T-helper 2 cell treated with Interferon-gamma antibody and Interleukin-4, amounts not matched to agents 5 μg/mL and 100 μg/mL, for 36 hours (primary cell): ENCODE measurements at regions not wholly inside any gene's neighbourhood (a gene's known extent, or its start where the extent isn't known, plus 50 kb on each side); places are given as distances from the start of the nearest gene placed in this dataset.

Experiments used
- DNase-seq: peaks from one replicate; pipeline ENCODE4 v3.0.0; 2021; ENCODE audit warnings: low spot score
- H3K27ac Mint-ChIP-seq: one replicate; pipeline ENCODE4 v1.8.0; 2021; ENCODE audit warnings: mild to moderate bottlenecking, mixed read lengths
- H3K27me3 Mint-ChIP-seq: one replicate; pipeline ENCODE4 v1.8.0; 2021; ENCODE audit warnings: low read depth, mixed read lengths
- H3K36me3 Mint-ChIP-seq: one replicate; pipeline ENCODE4 v1.8.0; 2021; ENCODE audit warnings: low read depth, mixed read lengths
- H3K4me1 Mint-ChIP-seq: one replicate; pipeline ENCODE4 v1.8.0; 2021; ENCODE audit warnings: low read depth, mixed read lengths
- H3K4me3 Mint-ChIP-seq: one replicate; pipeline ENCODE4 v1.8.0; 2022; ENCODE audit warnings: mild to moderate bottlenecking, moderate library complexity, mixed read lengths
- H3K9me3 Mint-ChIP-seq: one replicate; pipeline ENCODE4 v1.8.0; 2021; ENCODE audit warnings: mixed read lengths

DNA sequence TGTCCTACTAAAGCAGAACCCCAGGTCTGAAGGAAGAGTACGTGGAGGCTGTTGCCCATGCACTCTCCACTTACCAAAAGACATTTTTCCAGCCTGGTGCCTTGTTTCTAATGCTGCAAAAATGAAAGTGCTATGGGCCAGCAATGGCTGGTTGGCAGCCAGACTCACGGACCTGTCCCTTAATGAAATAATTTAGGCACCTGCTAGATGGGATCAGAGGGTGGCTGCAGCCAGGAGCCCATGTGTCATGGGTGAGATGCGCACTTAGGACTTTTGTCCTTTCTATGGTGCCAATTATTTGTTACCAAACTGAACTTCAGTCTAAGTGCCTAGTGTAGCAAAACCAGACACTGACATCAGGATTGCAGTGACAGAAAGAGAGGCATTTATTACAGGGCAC is 276.3 kb downstream of the YTHDC2 start:
- H3K9me3 Mint-ChIP-seq: no peaks in the 10 kb centered on the region
- no peak overlapping the region for H3K27ac Mint-ChIP-seq
- no peak for DNase-seq
- H3K4me3 Mint-ChIP-seq: no peak overlapping the region
- no peaks in the 10 kb centered on the region for H3K36me3 Mint-ChIP-seq
- no peaks in the 10 kb centered on the region for H3K27me3 Mint-ChIP-seq
- H3K4me1 Mint-ChIP-seq: no peaks in the 10 kb centered on the region

DNA sequence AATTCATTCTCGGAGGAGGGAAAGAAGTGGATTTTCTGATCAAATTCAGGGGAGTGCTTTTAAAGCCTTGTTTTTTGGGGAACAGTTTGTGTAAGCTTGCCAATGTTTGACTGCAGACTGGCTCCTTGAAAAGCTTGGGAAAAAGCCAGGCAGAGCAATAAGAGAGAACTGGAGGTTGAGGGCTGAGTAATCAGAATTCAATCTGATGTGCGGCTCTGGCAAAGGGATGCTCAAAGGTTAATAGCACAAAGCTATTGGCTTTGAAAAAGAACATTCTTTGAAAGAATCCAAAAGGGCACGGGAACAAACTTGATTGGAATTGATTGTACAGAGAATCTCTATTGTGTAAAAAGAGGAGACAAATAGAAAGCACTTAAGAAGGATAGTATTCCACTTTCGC is 279.3 kb downstream of the YTHDC2 start:
- H3K27me3 Mint-ChIP-seq: no peaks in the 10 kb centered on the region
- DNase-seq: no peak
- no peaks in the 10 kb centered on the region for H3K36me3 Mint-ChIP-seq
- no peak overlapping the region for H3K4me3 Mint-ChIP-seq
- no peak overlapping the region for H3K27ac Mint-ChIP-seq
- no peaks in the 10 kb centered on the region for H3K9me3 Mint-ChIP-seq
- no peaks in the 10 kb centered on the region for H3K4me1 Mint-ChIP-seq

DNA sequence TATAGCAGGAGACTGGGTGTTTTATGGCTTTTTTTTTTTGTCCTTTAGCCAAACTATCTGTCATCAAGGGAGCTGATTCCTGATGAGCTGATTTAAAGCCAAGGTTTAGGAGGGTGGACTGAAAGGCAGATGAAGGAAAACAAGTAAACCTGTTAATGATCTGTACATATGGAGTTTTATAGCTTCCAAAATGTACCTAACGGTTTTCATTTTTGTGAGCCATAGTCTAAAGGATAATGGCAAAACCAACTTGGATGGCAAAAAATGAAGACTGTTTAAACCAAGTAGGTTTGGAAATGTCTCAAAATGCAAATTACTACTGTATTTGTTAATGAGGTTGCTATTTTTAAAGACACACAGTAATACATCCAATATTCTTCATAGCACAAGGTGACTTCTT is 281.5 kb downstream of the YTHDC2 start:
- DNase-seq: no peak
- no peaks in the 10 kb centered on the region for H3K36me3 Mint-ChIP-seq
- no peak overlapping the region for H3K4me3 Mint-ChIP-seq
- no peak overlapping the region for H3K27ac Mint-ChIP-seq
- H3K27me3 Mint-ChIP-seq: no peaks in the 10 kb centered on the region
- no peaks in the 10 kb centered on the region for H3K9me3 Mint-ChIP-seq
- H3K4me1 Mint-ChIP-seq: no peaks in the 10 kb centered on the region

DNA sequence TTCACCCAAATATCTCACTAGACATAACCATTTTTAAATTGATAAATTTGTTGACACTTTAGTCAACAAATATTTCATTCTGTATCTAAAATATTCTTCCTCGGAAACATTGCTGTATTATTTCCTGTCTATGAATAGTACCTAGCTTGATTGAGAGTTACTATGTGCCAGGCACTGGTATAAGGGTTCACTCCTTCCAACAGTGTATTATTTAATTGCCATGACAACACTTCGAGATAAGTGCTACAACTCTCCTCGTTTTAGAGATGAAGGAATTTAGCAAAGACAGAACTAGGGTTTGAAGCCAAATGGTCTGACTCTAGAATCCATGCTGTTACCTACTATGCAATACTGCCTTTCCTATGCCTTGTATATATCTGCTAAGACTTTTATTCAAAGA is 287.2 kb downstream of the YTHDC2 start:
- H3K4me3 Mint-ChIP-seq: no peak overlapping the region
- no peak overlapping the region for H3K27ac Mint-ChIP-seq
- no peaks in the 10 kb centered on the region for H3K9me3 Mint-ChIP-seq
- H3K4me1 Mint-ChIP-seq: no peaks in the 10 kb centered on the region
- H3K36me3 Mint-ChIP-seq: no peaks in the 10 kb centered on the region
- DNase-seq: no peak
- H3K27me3 Mint-ChIP-seq: no peaks in the 10 kb centered on the region

DNA sequence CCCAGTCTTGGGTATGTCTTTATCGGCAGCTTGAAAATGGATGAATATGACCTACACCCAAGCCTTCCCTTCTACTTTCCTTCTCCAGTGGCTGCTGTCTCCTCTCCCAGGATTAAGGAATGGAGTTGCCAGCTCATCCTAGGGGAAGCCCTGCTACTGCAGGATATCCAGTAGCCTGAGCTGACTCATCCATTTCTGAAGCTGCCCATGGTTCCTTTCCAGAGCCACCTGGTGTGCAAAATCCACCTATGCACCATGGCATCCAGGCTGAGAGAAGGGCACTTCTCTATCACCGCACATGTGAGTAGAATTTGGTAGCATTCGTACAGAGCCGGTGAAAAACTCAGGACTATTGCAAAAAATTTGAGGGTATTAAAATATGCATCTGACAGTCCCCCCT is 290.8 kb downstream of the YTHDC2 start:
- H3K27me3 Mint-ChIP-seq: no peaks in the 10 kb centered on the region
- no peaks in the 10 kb centered on the region for H3K4me1 Mint-ChIP-seq

DNA sequence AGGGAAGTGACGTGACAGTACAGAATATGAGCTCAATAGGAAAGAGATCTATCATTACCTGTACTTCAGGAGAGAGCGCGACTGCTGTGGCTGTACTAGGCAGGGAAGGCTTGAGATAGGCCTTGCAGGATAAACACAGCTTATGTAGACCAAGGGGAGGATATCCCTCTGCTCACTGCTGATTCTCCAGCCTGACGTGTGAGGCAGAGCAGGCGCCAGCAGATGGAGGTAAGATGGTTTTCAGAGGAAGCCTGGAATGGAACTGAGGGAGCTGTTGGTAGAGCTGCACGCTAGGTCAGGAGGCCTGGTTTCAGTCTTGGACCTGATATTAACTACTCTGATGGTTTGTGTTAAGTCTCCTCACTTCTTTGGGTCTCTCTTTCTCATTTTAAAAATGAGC is 291.4 kb downstream of the YTHDC2 start:
- Mint-ChIP-seq H3K27me3 (no peaks in the 10 kb centered on the region), H3K4me1 (no peaks in the 10 kb centered on the region), H3K27ac (no peak overlapping the region), H3K4me3 (no peak overlapping the region), H3K9me3 (no peaks in the 10 kb centered on the region), H3K36me3 (no peaks in the 10 kb centered on the region)
- DNase-seq: no peak

More for the DNA sequence above, 290.8 kb downstream of the YTHDC2 start:
- Mint-ChIP-seq H3K27ac (no peak overlapping the region), H3K4me3 (no peak overlapping the region), H3K9me3 (no peaks in the 10 kb centered on the region), H3K36me3 (no peaks in the 10 kb centered on the region)
- no peak for DNase-seq

DNA sequence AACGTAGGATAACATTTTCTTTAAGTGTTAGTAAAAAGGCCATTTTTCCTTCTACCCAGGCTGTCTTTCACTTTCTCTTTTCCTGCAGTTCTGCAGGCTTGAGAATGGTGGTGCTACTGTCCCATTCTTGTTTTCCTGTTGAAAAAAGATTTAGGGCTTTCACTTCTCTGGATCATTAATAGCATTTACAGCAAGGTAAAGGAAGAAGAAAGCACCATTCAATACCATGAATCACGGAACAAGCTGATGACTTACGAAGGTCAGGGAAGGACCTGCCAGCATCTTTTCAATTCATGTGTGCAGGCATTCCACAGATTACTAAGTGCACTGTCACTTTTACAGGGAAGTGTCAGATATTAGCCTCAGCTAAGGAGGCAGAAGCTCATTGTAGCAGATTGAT is 292.8 kb downstream of the YTHDC2 start:
- no peak for DNase-seq
- H3K4me3 Mint-ChIP-seq: no peak overlapping the region
- H3K27me3 Mint-ChIP-seq: no peaks in the 10 kb centered on the region

DNA sequence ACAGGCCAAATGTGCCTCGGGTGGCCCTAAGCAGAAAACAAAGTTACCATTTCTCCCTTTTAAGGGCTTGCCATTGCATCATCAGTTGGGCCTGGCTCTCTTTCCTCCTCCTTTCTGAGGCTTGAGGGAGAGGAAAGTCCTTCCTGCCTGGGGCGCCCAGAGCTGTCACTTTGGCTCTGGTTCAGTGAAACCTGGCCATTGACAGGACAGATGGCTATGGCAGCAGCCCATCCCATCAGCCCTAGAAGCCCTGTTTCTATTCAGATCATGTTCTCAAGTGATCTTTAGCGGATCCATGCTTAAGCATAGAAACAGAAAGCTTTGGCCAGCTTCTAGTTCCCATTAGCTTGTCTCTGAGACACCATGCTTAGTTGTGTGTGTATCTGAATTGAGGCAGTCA is 293.4 kb downstream of the YTHDC2 start:
- Mint-ChIP-seq H3K4me1 (no peaks in the 10 kb centered on the region), H3K9me3 (no peaks in the 10 kb centered on the region), H3K4me3 (no peak overlapping the region), H3K36me3 (no peaks in the 10 kb centered on the region), H3K27ac (no peak overlapping the region), H3K27me3 (no peaks in the 10 kb centered on the region)
- no peak for DNase-seq

More for the DNA sequence above, 292.8 kb downstream of the YTHDC2 start:
- Mint-ChIP-seq H3K4me1 (no peaks in the 10 kb centered on the region), H3K27ac (no peak overlapping the region), H3K9me3 (no peaks in the 10 kb centered on the region), H3K36me3 (no peaks in the 10 kb centered on the region)

DNA sequence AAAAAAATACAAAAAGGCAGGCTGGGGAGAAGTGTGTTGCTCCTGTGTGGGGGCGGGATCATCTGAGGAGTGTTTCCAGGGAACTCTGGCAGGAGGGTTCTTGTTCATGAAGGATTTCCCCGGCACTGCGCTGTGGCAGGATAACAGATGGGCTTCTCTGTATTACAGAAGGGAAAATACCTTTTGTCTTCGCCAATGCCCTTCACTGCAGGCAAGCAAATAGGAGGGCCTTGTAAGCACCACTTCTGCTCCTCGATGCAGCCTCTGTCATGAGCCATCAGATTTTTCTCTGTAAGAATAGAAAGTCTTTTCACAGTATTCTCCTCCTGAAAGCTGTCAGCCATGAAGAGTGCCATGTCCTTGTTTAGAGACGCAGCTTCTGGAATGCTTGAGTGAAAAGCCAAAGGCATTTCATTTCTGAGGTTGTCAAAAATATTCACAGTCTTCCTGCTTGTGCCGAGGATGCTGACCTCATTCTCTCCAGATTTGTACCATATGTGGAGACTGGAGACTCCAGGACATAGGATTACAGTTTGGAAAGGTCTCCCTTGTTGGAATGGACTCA is 294.0 kb downstream of the YTHDC2 start:
- H3K27me3 Mint-ChIP-seq: no peaks in the 10 kb centered on the region
- H3K4me1 Mint-ChIP-seq: no peaks in the 10 kb centered on the region
- H3K36me3 Mint-ChIP-seq: no peaks in the 10 kb centered on the region
- H3K27ac Mint-ChIP-seq: no peak overlapping the region
- H3K4me3 Mint-ChIP-seq: no peak overlapping the region
- DNase-seq: no peak
- H3K9me3 Mint-ChIP-seq: no peaks in the 10 kb centered on the region

DNA sequence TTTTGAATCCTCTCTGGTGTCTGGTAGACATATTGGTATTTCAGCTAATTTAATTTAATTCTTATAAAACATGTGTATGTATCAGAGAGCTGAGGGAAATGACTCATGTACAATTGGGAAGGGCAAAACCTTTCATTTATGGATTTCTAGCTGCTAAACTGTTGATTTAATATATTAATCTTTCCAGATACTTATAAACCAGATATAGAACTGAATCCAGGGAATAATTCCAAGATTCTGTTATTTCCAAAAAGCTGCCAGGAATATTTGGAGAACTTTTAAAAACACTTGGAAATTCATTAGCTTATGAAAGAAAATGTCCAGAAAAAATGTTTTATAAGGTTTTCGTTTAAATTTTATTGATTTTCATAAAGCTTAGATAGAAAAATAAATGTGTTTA is 295.5 kb downstream of the YTHDC2 start:
- Mint-ChIP-seq H3K4me3 (no peak overlapping the region), H3K27ac (no peak overlapping the region), H3K9me3 (no peaks in the 10 kb centered on the region), H3K4me1 (no peaks in the 10 kb centered on the region), H3K36me3 (no peaks in the 10 kb centered on the region), H3K27me3 (no peaks in the 10 kb centered on the region)
- no peak for DNase-seq

DNA sequence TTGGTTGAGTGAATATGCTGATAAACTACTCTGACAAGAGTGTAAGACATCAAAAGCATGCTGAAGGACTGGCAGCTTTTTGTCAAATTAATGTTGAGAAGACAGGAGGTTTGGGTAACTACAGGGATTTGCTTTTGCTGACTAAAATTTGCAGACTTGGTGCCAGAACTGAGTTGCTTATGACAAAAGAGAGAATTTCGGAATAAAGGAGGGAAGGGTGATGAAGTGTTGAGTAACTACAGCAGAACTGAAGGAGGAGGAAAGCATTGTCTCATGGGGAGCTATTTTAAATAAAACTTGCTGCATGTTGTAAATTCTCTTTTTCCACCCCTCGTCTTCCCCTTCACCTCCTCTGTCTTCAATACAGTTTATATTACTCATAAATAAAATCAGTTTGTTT is 296.1 kb downstream of the YTHDC2 start:
- no peaks in the 10 kb centered on the region for H3K4me1 Mint-ChIP-seq
- H3K36me3 Mint-ChIP-seq: no peaks in the 10 kb centered on the region
- no peak overlapping the region for H3K4me3 Mint-ChIP-seq
- no peaks in the 10 kb centered on the region for H3K27me3 Mint-ChIP-seq
- DNase-seq: no peak
- no peaks in the 10 kb centered on the region for H3K9me3 Mint-ChIP-seq
- H3K27ac Mint-ChIP-seq: no peak overlapping the region

DNA sequence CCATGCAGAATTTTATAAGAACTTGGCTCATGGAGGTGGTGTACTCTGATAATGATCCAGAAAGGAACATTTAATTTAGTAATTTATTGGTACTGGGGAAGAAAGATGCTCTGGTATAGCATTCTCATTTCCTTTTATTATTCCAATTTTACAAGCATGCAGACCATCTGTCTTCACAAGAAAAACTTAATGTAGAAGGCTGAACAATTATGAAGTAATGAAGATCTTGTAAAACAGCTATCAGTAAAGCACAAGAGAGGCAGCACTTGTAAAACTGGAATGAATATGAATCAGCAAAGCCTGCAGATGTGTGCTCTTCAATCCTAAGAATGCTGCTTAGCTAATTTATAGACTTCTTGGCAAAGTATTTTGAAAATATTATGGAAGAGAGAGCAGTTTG is 300.0 kb downstream of the YTHDC2 start:
- H3K4me1 Mint-ChIP-seq: no peaks in the 10 kb centered on the region
- no peak overlapping the region for H3K27ac Mint-ChIP-seq

DNA sequence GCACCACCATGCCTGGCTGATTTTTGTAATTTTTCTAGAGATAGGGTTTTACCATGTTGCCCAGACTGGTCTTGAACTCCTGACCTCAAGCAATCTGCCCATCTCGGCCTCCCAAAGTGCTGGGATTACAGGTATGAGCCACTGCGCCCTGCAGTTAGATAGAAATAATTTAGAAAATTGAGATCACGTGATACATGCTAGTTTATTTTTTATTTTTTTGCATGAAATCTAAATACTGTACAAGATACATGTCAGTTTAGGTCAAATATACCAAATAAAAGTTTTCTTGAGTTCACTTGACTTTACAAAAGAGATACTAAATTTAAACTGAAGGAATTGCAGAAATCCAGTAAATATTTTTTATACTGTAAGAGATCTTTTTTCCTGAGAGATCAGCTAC is 304.2 kb downstream of the YTHDC2 start:
- H3K4me1 Mint-ChIP-seq: no peaks in the 10 kb centered on the region
- H3K36me3 Mint-ChIP-seq: no peaks in the 10 kb centered on the region
- H3K9me3 Mint-ChIP-seq: no peaks in the 10 kb centered on the region
- H3K27me3 Mint-ChIP-seq: no peaks in the 10 kb centered on the region
- no peak overlapping the region for H3K27ac Mint-ChIP-seq
- DNase-seq: no peak
- no peak overlapping the region for H3K4me3 Mint-ChIP-seq

More for the DNA sequence above, 300.0 kb downstream of the YTHDC2 start:
- no peak overlapping the region for H3K4me3 Mint-ChIP-seq
- H3K36me3 Mint-ChIP-seq: no peaks in the 10 kb centered on the region
- DNase-seq: no peak
- no peaks in the 10 kb centered on the region for H3K9me3 Mint-ChIP-seq
- H3K27me3 Mint-ChIP-seq: no peaks in the 10 kb centered on the region

DNA sequence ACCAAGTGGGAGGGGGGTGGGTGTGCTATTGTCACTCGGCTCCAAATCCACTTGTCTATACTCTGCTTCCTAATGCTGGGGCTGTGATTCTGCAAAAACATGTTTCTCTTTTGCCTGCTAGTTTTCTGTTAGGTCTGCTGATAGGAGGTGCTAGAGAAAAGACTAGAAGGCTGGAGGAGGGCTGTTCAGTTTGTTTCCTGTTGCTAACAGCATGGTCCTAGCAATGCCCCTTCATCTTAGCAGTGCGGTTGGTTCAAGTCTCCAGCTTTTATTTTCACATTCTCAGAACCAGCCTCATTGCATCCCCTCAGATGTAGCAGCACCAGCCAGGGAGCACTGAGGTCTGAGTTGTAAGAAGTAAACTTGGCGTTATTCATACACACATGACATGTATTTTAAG is 310.2 kb downstream of the YTHDC2 start:
- no peak overlapping the region for H3K27ac Mint-ChIP-seq
- H3K36me3 Mint-ChIP-seq: no peaks in the 10 kb centered on the region
- DNase-seq: no peak
- no peaks in the 10 kb centered on the region for H3K4me1 Mint-ChIP-seq
- H3K27me3 Mint-ChIP-seq: no peaks in the 10 kb centered on the region
- no peak overlapping the region for H3K4me3 Mint-ChIP-seq
- H3K9me3 Mint-ChIP-seq: peaks cover 2% of the 10 kb centered on the region

DNA sequence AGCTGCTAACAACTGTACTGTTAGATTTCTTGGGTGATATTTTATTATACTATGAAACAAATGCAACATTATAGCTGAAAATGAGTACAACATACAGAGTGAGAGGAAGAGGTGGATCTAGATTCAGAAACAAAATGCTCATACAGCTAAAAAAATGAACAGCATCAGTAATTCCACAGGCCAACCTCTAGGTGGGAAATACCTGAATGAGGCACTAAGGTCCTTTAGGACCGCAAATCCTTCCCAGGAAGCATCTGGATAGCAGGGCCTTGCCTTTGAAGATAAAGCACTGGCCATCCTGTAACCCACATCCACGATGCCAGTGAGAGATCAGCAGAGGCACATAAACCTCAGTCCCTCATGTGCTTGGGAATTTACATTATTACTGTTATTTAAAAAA is 310.8 kb downstream of the YTHDC2 start:
- Mint-ChIP-seq H3K4me1 (no peaks in the 10 kb centered on the region), H3K4me3 (no peak overlapping the region), H3K27me3 (no peaks in the 10 kb centered on the region), H3K9me3 (peaks cover 5% of the 10 kb centered on the region), H3K27ac (no peak overlapping the region), H3K36me3 (no peaks in the 10 kb centered on the region)
- DNase-seq: no peak
